Esophagus squamous epithelium (tissue), 5 donors: ENCODE measurements at regions not wholly inside any gene's neighbourhood (a gene's known extent, or its start where the extent isn't known, plus 50 kb on each side); places are given as distances from the start of the nearest gene placed in this dataset.

Experiments used
- DNase-seq: peaks from one replicate; lab custom pipeline; 2025; lab: John Stamatoyannopoulos, UW
- H3K27ac ChIP-seq, 4 donors: fragments of 200-600 bp; sonication (generic); one replicate each; pipeline ENCODE4 v1.5.1; 2016 to 2019; ENCODE audit warnings: mild to moderate bottlenecking in 1 of 4
- H3K27me3 ChIP-seq, 4 donors: fragments of 200-600 bp; sonication (generic); 1 replicate in 3 of 4; 2 replicates in 1 of 4; pipeline versions ENCODE4 v1.5.1 to v1.6.0; 2017 to 2021; ENCODE audit warnings: antibody characterized with exemption in 1 of 4
- H3K36me3 ChIP-seq, 3 donors: fragments of 200-600 bp; sonication (generic); one replicate each; pipeline ENCODE4 v1.5.1; 2016 to 2019
- H3K4me1 ChIP-seq, 3 donors: fragments of 200-600 bp; sonication (generic); one replicate each; pipeline ENCODE4 v1.5.1; 2017 to 2019
- H3K4me3 ChIP-seq, 4 donors: fragments of 200-600 bp; sonication (generic); 1 replicate in 3 of 4; 2 replicates in 1 of 4; pipeline ENCODE4 v1.5.1; 2016 to 2019; ENCODE audit warnings: mild to moderate bottlenecking in 2 of 4, moderate library complexity in 1 of 4
- H3K9me3 ChIP-seq, 3 donors: fragments of 200-600 bp; sonication (generic); one replicate each; pipeline ENCODE4 v1.5.1; 2016 to 2019
- CTCF ChIP-seq, 6 experiments: fragments of 450-650 bp in 4 of 6; fragments of 200-600 bp in 2 of 6; sonication (generic) in 2 of 6; IDR thresholded peaks; one replicate each; pipeline ENCODE4 v1.5.1; 2016 to 2019; ENCODE audit warnings: antibody characterized with exemption in 6 of 6, mild to moderate bottlenecking in 4 of 6, moderate library complexity in 4 of 6
- POLR2A ChIP-seq, 4 donors: fragments of 450-650 bp; IDR thresholded peaks; one replicate each; pipeline ENCODE4 v1.6.1; 2017; ENCODE audit warnings: antibody characterized with exemption in 4 of 4, mild to moderate bottlenecking in 4 of 4, moderate library complexity in 3 of 4
- WGBS, 2 donors: methylation state at CpG; one replicate each; pipeline ENCODE4 v1.1.5; 2018; 5-methylcytosine and 5-hydroxymethylcytosine counted together
- intact Hi-C: fragments of 100-400 bp; cut with DNase I; formaldehyde crosslinking; loops from one replicate; pipeline ENCODE4 v1.15.0; 2022
- donor health status: DM: yes; HTN: yes; CAD: no.

- Histone ChIP-seq H3K27me3 (peaks cover 0 to 3% (median 0%) of the 10 kb centered on the region in 4 donors), H3K4me3 (no peak overlapping the region), H3K4me1 (no peaks in the 10 kb centered on the region), H3K27ac (no peak overlapping the region), H3K9me3 (no peaks in the 10 kb centered on the region), H3K36me3 (no peaks in the 10 kb centered on the region)
- no peak for DNase-seq
- 76 to 81% methylated on average over 21 of the region's 21 CpGs for WGBS, 2 donors
- TF ChIP-seq POLR2A (IDR thresholded peaks at IDR 0.05) (no peak), CTCF (IDR thresholded peaks at IDR 0.05) (no peak)
- intact Hi-C loops, result no loop called here
These were observed 132.6 kb downstream of the NR2F2 start for GRCh38 chr15:96462768-96463750.

GRCh38 chr15:96466389-96466947 is 136.0 kb downstream of the NR2F2 start:
- no peaks in the 10 kb centered on the region for H3K9me3 ChIP-seq
- H3K36me3 ChIP-seq, result no peaks in the 10 kb centered on the region
- H3K4me1 ChIP-seq, result no peaks in the 10 kb centered on the region
- H3K4me3 ChIP-seq, result no peak overlapping the region
- TF ChIP-seq POLR2A (IDR thresholded peaks at IDR 0.05) (no peak), CTCF (IDR thresholded peaks at IDR 0.05) (no peak)
- H3K27ac ChIP-seq, result no peak overlapping the region
- no peak for DNase-seq
- WGBS, 2 donors, result 59 to 63% methylated on average over 4 of the region's 4 CpGs
- intact Hi-C loops, result no loop called here
- peaks cover 0 to 21% (median 0%) of the 10 kb centered on the region in 4 donors for H3K27me3 ChIP-seq

- 83 to 85% methylated on average over 3 of the region's 3 CpGs for WGBS, 2 donors
- H3K9me3 ChIP-seq, result no peaks in the 10 kb centered on the region
- H3K27me3 ChIP-seq, result peaks cover 0 to 21% (median 0%) of the 10 kb centered on the region in 4 donors
- no peak for DNase-seq
- H3K4me1 ChIP-seq, result no peaks in the 10 kb centered on the region
- no peak for TF ChIP-seq CTCF (IDR thresholded peaks at IDR 0.05)
- no peak for TF ChIP-seq POLR2A (IDR thresholded peaks at IDR 0.05)
- no peak overlapping the region for H3K4me3 ChIP-seq
- intact Hi-C loops, result no loop called here
- no peaks in the 10 kb centered on the region for H3K36me3 ChIP-seq
- H3K27ac ChIP-seq, result no peak overlapping the region
These were observed 137.5 kb downstream of the NR2F2 start for GRCh38 chr15:96468036-96468435.

GRCh38 chr15:96470681-96471310 is 140.3 kb downstream of the NR2F2 start:
- TF ChIP-seq CTCF (IDR thresholded peaks at IDR 0.05), result no peak
- TF ChIP-seq POLR2A (IDR thresholded peaks at IDR 0.05), result no peak
- DNase-seq, result no peak
- 60 to 71% methylated on average over 19 of the region's 19 CpGs for WGBS, 2 donors
- no peak overlapping the region for H3K4me3 ChIP-seq
- H3K9me3 ChIP-seq, result no peaks in the 10 kb centered on the region
- H3K27me3 ChIP-seq, result peaks cover 0 to 21% (median 0%) of the 10 kb centered on the region in 4 donors
- no peak overlapping the region for H3K27ac ChIP-seq
- intact Hi-C loops, result no loop called here
- no peaks in the 10 kb centered on the region for H3K4me1 ChIP-seq
- no peaks in the 10 kb centered on the region for H3K36me3 ChIP-seq
